RKO (cell line): ENCODE measurements at regions not wholly inside any gene's neighbourhood (a gene's known extent, or its start where the extent isn't known, plus 50 kb on each side); places are given as distances from the start of the nearest gene placed in this dataset.
A peak's percentile ranks its signal among the peaks of the same experiment; 100 is the strongest.
"Not testable (repeated sequence)": the region's sequence is repeated elsewhere in the genome, so short reads cannot be mapped to it uniquely, and the experiment has no call there.

Experiments
- DNase-seq: peaks from one replicate; pipeline ENCODE4 v3.0.0-alpha.2; 2016; ENCODE audit warnings: low spot score

GRCh38 chr9:28990009-28990408 is 1416.7 kb upstream of the C9orf72 start:
- not testable (repeated sequence) for DNase-seq

DNA sequence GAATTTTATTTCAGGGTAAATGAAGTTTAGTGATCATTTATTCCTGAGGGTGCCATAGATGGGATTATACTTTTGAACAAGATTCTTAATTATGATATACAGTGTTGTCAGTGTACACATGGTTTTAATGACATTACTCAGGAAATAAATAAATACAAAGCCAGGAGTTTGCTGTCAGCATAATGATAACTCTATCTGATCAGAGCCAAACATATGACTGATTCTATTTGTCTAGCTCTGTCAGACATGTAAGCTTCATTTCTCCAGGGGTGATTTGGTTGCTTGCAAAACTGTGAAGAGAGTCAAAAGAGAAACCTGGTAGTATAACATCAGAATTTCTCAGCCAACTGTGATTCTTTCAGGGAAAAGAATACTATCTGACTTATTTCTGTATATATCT is 1425.8 kb upstream of the C9orf72 start:
- no peak for DNase-seq

- DNase-seq = no peak
Measured at GRCh38 chr9:28999806-29000205, 1426.5 kb upstream of the C9orf72 start.

- DNase-seq = no peak
Measured at GRCh38 chr9:29001006-29001405, 1427.7 kb upstream of the C9orf72 start.

DNA sequence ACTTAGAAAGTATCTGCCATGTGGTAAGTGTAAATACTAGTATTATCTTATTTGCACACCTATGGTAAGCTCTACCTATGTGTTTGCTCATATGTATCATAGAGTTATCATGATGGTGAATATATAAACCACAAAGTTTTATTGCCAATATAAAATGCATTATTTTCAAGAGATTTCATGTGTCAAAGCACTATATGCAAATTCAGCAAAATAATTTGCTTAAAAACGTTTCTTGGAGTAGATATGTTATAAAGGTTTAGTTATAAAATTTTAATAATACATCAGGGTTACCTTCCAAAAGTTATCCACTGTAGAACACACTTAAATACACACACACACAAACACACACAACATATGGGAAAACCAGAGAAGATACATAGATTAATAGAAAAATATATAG is 1431.7 kb upstream of the C9orf72 start:
- DNase-seq = no peak

DNA sequence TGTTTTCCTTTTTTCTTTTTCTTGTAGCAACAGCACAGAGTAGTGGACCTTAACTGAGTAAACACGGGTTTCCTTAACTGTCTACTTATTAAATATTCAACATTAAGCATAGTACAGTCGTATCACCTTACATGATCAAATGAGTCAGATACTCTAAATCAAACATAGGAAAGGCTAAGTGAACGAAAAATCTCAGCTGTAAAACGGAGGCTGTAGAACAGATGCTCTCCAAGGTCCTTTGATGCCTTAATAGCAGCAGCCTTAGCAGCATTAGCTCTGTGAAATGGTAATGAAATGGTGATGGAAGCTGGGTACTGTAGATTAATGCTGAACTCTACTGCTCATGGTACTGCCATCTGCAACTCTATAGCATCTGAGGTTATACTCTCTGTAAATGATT is 1433.3 kb upstream of the C9orf72 start:
- no peak for DNase-seq

DNA sequence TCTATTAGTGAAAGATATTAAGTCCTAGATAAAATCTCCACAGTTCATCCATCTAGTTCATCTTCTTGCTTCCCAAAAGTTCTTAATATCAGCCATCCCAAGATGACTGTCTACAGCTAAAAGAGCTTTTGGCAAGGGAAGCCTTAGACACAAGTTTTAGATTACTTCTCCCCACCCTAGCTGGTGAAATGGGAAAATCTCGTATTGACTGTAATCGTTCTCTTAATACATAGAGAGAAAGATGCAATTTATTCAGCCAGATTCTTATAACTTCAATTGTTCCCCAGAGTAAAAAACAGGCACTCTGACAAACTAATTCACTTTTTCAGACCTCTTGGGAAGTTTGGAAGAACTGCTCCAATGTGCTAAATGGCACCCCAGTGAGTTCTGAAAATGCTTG is 1439.6 kb upstream of the C9orf72 start:
- DNase-seq = no peak

- DNase-seq = no peak
Measured at GRCh38 chr9:29021632-29022031, 1448.4 kb upstream of the C9orf72 start.

DNA sequence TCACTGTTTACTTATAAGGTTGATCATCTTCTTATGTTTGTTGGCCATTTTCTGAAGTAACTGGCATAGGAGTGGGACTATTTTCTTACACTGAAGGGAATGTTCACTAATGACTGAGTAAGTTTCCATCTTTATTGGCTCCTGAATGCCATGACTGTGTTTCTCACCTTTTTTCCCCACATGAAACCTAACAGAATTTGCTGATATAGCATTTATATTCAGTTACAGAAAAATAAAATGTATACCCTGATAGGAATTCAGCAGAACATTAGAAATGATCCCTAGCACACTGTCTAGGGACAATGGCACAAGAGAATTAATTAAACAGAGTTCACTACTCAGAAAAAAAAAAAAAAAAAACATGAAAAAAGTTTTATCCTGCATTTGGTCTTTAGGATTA is 1465.1 kb upstream of the C9orf72 start:
- DNase-seq = no peak

DNA sequence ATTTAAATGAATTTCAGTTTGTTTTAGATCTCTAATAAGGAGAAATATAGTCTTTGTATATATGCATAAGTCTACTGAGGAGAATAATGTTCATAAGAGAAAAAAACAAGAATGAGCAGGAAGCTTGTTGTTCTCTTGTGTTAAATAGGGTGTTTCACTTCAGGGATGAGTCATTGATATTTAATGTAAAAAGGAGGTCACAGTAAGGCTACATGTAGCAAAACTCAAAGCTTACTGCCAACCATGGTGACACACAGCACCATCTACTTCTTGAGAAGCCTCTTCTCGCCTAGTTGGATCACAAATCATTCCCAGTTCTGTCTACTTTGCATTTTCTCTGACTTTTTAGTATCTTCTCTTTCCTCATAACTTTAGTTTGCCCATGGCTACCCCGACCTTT is 1466.0 kb upstream of the C9orf72 start:
- DNase-seq = no peak

- no peak for DNase-seq
Measured at GRCh38 chr9:29043072-29043471, 1469.8 kb upstream of the C9orf72 start.

DNA sequence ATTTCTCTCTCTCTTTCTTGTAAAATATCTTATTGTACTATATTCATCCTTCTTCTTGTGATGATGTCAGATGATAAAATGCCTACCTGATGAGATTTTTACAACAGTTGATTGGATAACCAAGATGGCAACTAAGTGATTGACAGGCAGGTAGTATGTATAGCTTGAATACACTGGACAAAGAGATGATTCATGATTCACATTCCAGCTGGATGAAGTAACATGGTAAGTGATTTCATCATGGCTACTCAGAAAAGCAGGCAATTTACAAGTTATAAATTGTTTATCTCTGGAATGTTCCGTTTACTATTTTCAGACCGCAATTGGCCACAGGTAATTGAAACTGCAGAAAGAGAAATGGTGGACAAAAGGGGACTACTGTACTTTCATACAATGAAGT is 1471.7 kb upstream of the C9orf72 start:
- peak; percentile 53 for DNase-seq

DNA sequence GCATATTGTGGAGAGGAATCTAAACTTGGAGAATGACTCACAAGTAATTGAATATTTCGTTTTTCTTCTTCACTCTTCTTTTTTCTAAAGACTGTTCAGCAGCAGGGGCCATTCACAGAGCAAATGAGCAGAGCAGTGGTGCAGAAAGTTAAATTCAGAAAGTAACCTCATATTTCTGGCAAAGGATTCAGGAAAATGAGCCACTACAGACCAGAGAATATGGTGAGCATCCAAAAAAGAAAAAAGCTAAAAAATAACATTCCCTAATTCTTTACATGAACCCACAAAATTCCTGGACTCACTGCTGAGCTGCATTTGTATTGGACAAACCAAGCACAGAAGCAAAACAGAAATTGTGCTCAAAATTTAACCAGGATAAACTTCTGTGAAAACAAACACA is 1486.8 kb upstream of the C9orf72 start:
- DNase-seq = no peak

- DNase-seq = no peak
Measured at GRCh38 chr9:29062446-29062845, 1489.2 kb upstream of the C9orf72 start.

GRCh38 chr9:29063031-29063430 is 1489.8 kb upstream of the C9orf72 start:
- DNase-seq = no peak

DNA sequence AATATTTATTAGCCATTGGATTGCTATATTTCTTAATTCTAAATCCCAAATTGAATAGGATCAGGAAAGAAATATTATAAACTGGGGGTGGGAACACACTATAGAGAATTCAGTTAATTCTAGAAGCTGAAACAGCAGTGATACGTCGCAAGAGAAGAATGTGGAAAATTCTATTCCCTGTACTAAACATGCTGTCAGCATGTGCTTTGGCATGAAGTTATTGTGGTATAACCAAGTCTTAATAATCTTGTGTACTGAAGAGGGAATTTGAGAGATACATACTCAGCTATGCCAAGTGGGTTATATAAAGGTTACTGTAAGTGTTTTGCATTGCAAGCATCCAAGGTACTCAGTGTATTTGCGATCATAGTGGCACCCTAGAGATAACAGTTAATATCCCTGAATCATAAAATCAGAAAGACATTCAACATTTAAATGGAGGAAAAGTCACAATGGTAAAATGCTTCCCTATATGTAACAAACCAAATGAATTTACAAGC is 1492.9 kb upstream of the C9orf72 start:
- no peak for DNase-seq

DNA sequence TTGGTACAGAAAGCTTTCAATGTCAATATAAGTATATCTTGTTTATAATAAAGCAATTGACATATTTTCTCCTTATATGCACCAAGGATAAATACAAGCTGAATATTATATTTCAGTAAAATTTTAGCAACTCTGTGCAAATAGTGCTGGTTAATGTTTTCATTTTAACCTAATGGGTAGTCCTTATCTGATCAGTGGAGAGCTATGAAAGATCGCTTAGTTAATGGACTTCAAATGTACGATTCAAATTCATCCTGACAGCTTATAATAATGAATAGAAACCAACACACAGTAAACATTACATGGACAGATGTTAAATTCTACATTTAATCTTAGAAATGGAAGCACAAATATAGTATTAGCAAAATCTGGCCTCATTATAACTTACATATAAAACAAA is 1495.2 kb upstream of the C9orf72 start:
- no peak for DNase-seq

- DNase-seq = no peak
Measured at GRCh38 chr9:29069376-29069775, 1496.1 kb upstream of the C9orf72 start.

- DNase-seq = peak; percentile 76
Measured at GRCh38 chr9:29078063-29078666, 1504.9 kb upstream of the C9orf72 start.

- DNase-seq = no peak
Measured at GRCh38 chr9:29100762-29101161, 1527.5 kb upstream of the C9orf72 start.

GRCh38 chr9:29104166-29104565 is 1530.9 kb upstream of the C9orf72 start:
- not testable (repeated sequence) for DNase-seq

- DNase-seq = no peak
Measured at GRCh38 chr9:29118555-29118954, 1545.3 kb upstream of the C9orf72 start.

DNA sequence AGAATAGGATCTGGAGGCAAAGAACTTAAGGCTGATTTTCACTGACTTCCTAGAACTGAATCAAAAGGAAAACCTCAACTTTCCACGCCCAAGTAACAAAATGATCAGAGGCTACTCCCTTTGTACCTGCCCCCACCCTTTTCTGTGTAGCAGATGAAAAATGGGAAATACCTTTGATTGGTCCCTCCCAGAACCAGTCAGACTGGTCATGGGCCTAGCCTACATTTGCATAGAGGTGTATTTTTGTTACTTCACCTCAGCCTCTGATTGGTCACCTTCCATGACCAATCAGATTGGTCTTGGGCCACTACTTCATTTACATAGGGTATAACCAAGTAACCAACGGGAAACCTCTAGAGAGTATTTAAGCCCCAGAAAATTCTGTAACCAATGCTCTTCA is 1553.5 kb upstream of the C9orf72 start:
- no peak for DNase-seq

DNA sequence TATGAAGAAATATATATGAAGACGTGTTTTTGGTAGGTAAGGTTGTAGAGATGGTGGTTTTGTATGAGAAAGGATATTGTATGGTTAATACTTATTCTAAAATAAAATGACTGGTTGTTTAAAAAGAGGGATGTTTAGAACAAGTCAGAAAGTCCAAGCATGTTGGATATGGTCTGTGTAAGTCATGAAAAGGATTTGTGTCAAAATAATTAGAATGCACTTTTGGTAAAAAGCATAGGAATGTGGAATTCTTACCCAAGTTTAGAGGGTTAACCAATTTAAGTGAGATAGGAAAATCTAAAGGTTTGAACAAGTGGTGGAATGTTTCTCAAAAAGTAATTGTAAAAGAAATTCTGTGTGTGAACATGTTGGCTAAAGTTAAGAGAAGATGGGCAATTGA is 1556.5 kb upstream of the C9orf72 start:
- no peak for DNase-seq

GRCh38 chr9:29144476-29144875 is 1571.2 kb upstream of the C9orf72 start:
- peak; percentile 5 for DNase-seq
